SJSA1 (cell line): ENCODE measurements at regions not wholly inside any gene's neighbourhood (a gene's known extent, or its start where the extent isn't known, plus 50 kb on each side); places are given as distances from the start of the nearest gene placed in this dataset.

Experiments
- DNase-seq, 2 experiments: peaks; one replicate each; pipeline ENCODE4 v3.0.0-alpha.2; 2015 to 2020; ENCODE audit warnings: low spot score in 2 of 2, low read depth in 1 of 2
- H3K27ac ChIP-seq: fragments of 250-450 bp; sonication (Bioruptor Pico); 2 replicates; pipeline ENCODE4 v1.5.1; 2020; ENCODE audit warnings: mild to moderate bottlenecking, moderate library complexity
- H3K27me3 ChIP-seq: fragments of 250-450 bp; sonication (Bioruptor Pico); replicated peaks from 2 replicates; pipeline ENCODE4 v1.5.1; 2020; ENCODE audit warnings: mild to moderate bottlenecking, moderate library complexity
- H3K36me3 ChIP-seq: fragments of 250-450 bp; sonication (Bioruptor Pico); 2 replicates; pipeline ENCODE4 v1.5.1; 2020; ENCODE audit warnings: mild to moderate bottlenecking
- H3K4me1 ChIP-seq: fragments of 250-450 bp; sonication (Bioruptor Pico); replicated peaks from 2 replicates; pipeline ENCODE4 v1.6.1; 2021; ENCODE audit warnings: mild to moderate bottlenecking
- H3K4me3 ChIP-seq: fragments of 250-450 bp; sonication (Bioruptor Pico); 2 replicates; pipeline ENCODE4 v1.5.1; 2020; ENCODE audit warnings: mild to moderate bottlenecking
- H3K9me3 ChIP-seq: fragments of 250-450 bp; sonication (Bioruptor Pico); replicated peaks from 2 replicates; pipeline ENCODE4 v1.5.1; 2020; ENCODE audit warnings: mild to moderate bottlenecking

- no peaks in the 10 kb centered on the region for H3K9me3 ChIP-seq
- H3K27me3 ChIP-seq: no peaks in the 10 kb centered on the region
- no peak overlapping the region for H3K4me3 ChIP-seq
- no peak overlapping the region for H3K27ac ChIP-seq
- no peaks in the 10 kb centered on the region for H3K4me1 ChIP-seq
- DNase-seq: no peak
- no peaks in the 10 kb centered on the region for H3K36me3 ChIP-seq
Observed at GRCh38 chr4:32117693-32118092, 1397.5 kb downstream of the PCDH7 start.

GRCh38 chr4:32119907-32120306, 1399.7 kb downstream of the PCDH7 start:
- H3K27ac ChIP-seq: no peak overlapping the region
- no peak for DNase-seq
- H3K9me3 ChIP-seq: no peaks in the 10 kb centered on the region
- H3K27me3 ChIP-seq: no peaks in the 10 kb centered on the region
- H3K4me3 ChIP-seq: no peak overlapping the region
- H3K4me1 ChIP-seq: no peaks in the 10 kb centered on the region
- H3K36me3 ChIP-seq: no peaks in the 10 kb centered on the region

GRCh38 chr4:32128549-32128948, 1408.4 kb downstream of the PCDH7 start:
- no peaks in the 10 kb centered on the region for H3K9me3 ChIP-seq
- no peak for DNase-seq
- H3K4me1 ChIP-seq: no peaks in the 10 kb centered on the region
- no peaks in the 10 kb centered on the region for H3K36me3 ChIP-seq
- H3K27me3 ChIP-seq: no peaks in the 10 kb centered on the region
- no peak overlapping the region for H3K4me3 ChIP-seq
- no peak overlapping the region for H3K27ac ChIP-seq

GRCh38 chr4:32129967-32130366, 1409.8 kb downstream of the PCDH7 start:
- Histone ChIP-seq H3K4me1 (no peaks in the 10 kb centered on the region), H3K27ac (no peak overlapping the region), H3K9me3 (no peaks in the 10 kb centered on the region), H3K27me3 (no peaks in the 10 kb centered on the region), H3K4me3 (no peak overlapping the region), H3K36me3 (no peaks in the 10 kb centered on the region)
- no peak for DNase-seq

- no peaks in the 10 kb centered on the region for H3K4me1 ChIP-seq
- H3K36me3 ChIP-seq: no peaks in the 10 kb centered on the region
- no peak for DNase-seq
- H3K27ac ChIP-seq: no peak overlapping the region
- no peak overlapping the region for H3K4me3 ChIP-seq
- H3K27me3 ChIP-seq: no peaks in the 10 kb centered on the region
- H3K9me3 ChIP-seq: no peaks in the 10 kb centered on the region
Observed at GRCh38 chr4:32133141-32133540, 1413.0 kb downstream of the PCDH7 start.

- Histone ChIP-seq H3K36me3 (no peaks in the 10 kb centered on the region), H3K9me3 (no peaks in the 10 kb centered on the region), H3K27ac (no peak overlapping the region), H3K4me3 (no peak overlapping the region), H3K4me1 (no peaks in the 10 kb centered on the region), H3K27me3 (no peaks in the 10 kb centered on the region)
- DNase-seq: no peak
Observed at GRCh38 chr4:32133734-32134133, 1413.6 kb downstream of the PCDH7 start.

GRCh38 chr4:32135642-32136041, 1415.5 kb downstream of the PCDH7 start:
- Histone ChIP-seq H3K27ac (no peak overlapping the region), H3K4me1 (no peaks in the 10 kb centered on the region), H3K4me3 (no peak overlapping the region), H3K9me3 (no peaks in the 10 kb centered on the region), H3K27me3 (no peaks in the 10 kb centered on the region), H3K36me3 (no peaks in the 10 kb centered on the region)
- DNase-seq: no peak

- DNase-seq: no peak
- H3K9me3 ChIP-seq: no peaks in the 10 kb centered on the region
- H3K4me3 ChIP-seq: no peak overlapping the region
- no peak overlapping the region for H3K27ac ChIP-seq
- no peaks in the 10 kb centered on the region for H3K36me3 ChIP-seq
- no peaks in the 10 kb centered on the region for H3K27me3 ChIP-seq
- H3K4me1 ChIP-seq: no peaks in the 10 kb centered on the region
Observed at GRCh38 chr4:32136081-32136787, 1416.1 kb downstream of the PCDH7 start.

- DNase-seq: peak; percentile 1 to 28
- no peaks in the 10 kb centered on the region for H3K4me1 ChIP-seq
- H3K27me3 ChIP-seq: no peaks in the 10 kb centered on the region
- H3K36me3 ChIP-seq: no peaks in the 10 kb centered on the region
- no peak overlapping the region for H3K27ac ChIP-seq
- no peaks in the 10 kb centered on the region for H3K9me3 ChIP-seq
- H3K4me3 ChIP-seq: no peak overlapping the region
Observed at GRCh38 chr4:32140636-32141035, 1420.5 kb downstream of the PCDH7 start.

GRCh38 chr4:32142075-32142474, 1421.9 kb downstream of the PCDH7 start:
- Histone ChIP-seq H3K36me3 (no peaks in the 10 kb centered on the region), H3K27ac (no peak overlapping the region), H3K4me1 (no peaks in the 10 kb centered on the region), H3K9me3 (no peaks in the 10 kb centered on the region), H3K4me3 (no peak overlapping the region), H3K27me3 (no peaks in the 10 kb centered on the region)
- DNase-seq: no peak

GRCh38 chr4:32145987-32146386, 1425.8 kb downstream of the PCDH7 start:
- Histone ChIP-seq H3K9me3 (no peaks in the 10 kb centered on the region), H3K36me3 (no peaks in the 10 kb centered on the region), H3K4me1 (no peaks in the 10 kb centered on the region), H3K27me3 (no peaks in the 10 kb centered on the region), H3K27ac (no peak overlapping the region), H3K4me3 (no peak overlapping the region)
- DNase-seq: no peak

- Histone ChIP-seq H3K4me3 (no peak overlapping the region), H3K27me3 (no peaks in the 10 kb centered on the region), H3K9me3 (no peaks in the 10 kb centered on the region), H3K27ac (no peak overlapping the region), H3K4me1 (no peaks in the 10 kb centered on the region), H3K36me3 (no peaks in the 10 kb centered on the region)
- no peak for DNase-seq
Observed at GRCh38 chr4:32147446-32148085, 1427.4 kb downstream of the PCDH7 start.

GRCh38 chr4:32148111-32148666, 1428.0 kb downstream of the PCDH7 start:
- H3K27ac ChIP-seq: no peak overlapping the region
- DNase-seq: no peak
- no peak overlapping the region for H3K4me3 ChIP-seq
- H3K36me3 ChIP-seq: no peaks in the 10 kb centered on the region
- H3K9me3 ChIP-seq: no peaks in the 10 kb centered on the region
- no peaks in the 10 kb centered on the region for H3K4me1 ChIP-seq
- H3K27me3 ChIP-seq: no peaks in the 10 kb centered on the region

GRCh38 chr4:32158961-32159360, 1438.8 kb downstream of the PCDH7 start:
- H3K27ac ChIP-seq: no peak overlapping the region
- no peaks in the 10 kb centered on the region for H3K36me3 ChIP-seq
- no peak overlapping the region for H3K4me3 ChIP-seq
- H3K27me3 ChIP-seq: no peaks in the 10 kb centered on the region
- no peaks in the 10 kb centered on the region for H3K4me1 ChIP-seq
- no peaks in the 10 kb centered on the region for H3K9me3 ChIP-seq
- DNase-seq: no peak
